Stromal cell of bone marrow (primary cell): ENCODE measurements at regions not wholly inside any gene's neighbourhood (a gene's known extent, or its start where the extent isn't known, plus 50 kb on each side); places are given as distances from the start of the nearest gene placed in this dataset.
"Not testable (repeated sequence)": the region's sequence is repeated elsewhere in the genome, so short reads cannot be mapped to it uniquely, and the experiment has no call there.

Experiments
- DNase-seq: peaks from one replicate; pipeline ENCODE4 v3.0.0-alpha.2; 2012; ENCODE audit warnings: low read depth

DNA sequence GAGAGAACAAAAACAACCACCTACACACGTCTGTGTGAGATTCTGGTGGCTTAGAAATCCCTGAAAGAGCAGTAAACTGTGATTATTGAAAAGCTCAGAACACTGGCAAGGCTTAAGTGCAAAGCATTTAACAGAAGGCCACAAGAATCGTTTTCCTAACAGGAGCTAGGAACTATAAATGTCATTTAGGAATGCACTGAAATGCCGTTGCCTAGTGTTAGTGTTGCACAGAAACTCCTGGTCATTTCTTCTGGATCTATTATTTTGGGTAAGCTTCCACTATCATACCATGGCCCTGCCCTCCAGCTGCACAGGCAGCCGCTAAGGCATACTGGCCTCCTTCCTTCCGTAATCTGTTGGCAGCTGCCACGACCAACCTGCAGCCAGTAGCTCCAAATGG, 923.2 kb downstream of the NLGN4X start:
- no peak for DNase-seq

DNA sequence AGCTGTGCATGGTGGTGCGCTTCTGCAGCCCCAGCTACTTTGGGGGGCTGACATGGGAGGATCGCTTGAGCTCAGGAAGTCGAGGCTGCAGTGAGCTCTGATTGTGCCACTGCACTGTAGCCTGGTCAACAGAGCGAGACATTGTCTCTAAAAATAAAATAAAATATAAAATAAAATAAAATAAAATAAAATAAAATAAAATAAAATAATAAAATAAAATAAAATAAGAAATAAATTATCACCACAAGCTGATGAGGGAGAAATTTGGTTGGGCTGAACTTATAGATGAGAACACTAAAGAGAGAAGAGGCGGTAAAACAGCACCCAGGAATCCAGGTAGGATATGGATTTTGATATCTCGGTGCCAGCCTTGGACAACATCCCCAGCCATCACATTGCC, 933.7 kb downstream of the NLGN4X start:
- no peak for DNase-seq

- no peak for DNase-seq
Measured at GRCh38 chrX:5290635-5291034, 938.0 kb downstream of the NLGN4X start.

- DNase-seq: not testable (repeated sequence)
Measured at GRCh38 chrX:5289949-5290348, 938.7 kb downstream of the NLGN4X start.

DNA sequence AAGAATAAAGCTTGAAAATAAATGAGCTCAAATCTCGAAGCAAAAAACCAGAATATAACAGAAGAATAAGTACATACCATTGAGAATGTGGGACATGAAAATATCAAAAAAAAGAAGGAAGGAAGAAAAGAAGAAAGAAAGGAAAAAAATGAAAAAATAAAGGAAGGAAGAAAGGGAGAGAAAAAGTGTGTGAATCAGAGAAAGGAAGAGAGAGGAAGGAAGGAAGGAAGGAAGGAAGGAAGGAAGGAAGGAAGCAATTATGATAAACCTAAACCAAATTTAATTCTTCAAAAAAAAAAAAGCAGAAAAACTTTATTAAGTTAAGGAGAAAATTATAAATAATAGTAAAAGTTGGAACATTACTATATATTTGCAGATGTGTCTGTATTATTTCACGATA, 949.8 kb downstream of the NLGN4X start:
- DNase-seq: no peak

DNA sequence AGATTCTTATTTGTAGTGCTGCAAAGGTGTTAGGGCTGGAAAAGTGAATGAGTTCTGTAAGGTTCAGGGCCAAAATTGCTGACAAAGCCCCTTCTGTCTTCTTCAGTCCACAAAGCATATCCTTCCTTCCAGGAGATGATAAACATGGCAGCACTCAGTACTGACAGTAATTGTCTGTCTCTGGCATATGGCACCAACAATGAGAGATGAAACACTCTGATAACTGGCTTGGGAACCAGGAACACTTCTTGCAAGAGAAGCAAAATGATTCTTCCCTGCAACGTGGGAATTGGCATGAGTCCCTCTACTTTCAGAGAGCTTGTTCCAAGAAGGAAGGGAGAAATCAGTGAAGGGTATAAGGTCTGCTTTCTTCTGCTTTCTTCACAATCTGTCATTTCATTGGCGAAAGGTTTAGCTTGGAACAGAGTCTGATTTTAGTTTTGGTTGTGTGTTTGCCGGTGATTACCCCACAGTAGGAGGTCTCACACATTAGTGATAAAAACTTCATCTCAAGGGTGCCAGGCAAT, 963.3 kb downstream of the NLGN4X start:
- DNase-seq: no peak

GRCh38 chrX:5250106-5250505, 978.6 kb downstream of the NLGN4X start:
- DNase-seq: no peak

DNA sequence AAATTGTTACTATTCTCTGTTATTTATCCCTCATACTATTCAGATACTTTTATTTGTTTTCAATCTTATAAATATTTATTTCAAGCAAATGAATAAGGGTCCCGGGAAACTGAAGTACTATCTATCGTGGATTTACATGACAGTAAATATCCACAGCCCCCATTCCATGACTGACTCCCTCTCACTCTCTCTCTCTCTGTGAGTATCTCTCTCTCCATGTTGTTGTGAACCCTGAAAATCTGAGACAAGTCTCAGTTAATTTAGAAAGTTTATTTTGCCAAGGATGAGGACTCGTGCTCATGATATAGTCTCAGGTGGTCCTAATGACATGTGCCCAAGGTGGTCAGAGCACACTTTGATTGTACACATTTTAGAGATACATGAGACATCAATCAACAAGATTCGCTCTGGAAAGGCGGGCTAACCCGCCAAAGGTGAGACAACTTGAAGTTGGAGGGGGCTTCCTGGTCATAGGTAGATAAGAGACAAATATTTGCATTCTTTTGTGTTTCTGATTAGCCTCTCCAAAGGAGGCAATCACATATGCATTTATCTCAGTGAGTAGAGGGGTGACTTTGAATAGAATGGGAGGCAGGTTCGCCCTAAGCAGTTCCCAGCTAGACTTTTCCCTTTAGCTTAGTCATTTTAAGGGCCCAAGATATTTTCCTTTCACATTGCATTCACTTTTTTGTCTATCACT, 986.4 kb downstream of the NLGN4X start:
- DNase-seq: no peak

GRCh38 chrX:5236749-5237148, 991.9 kb downstream of the NLGN4X start:
- no peak for DNase-seq

GRCh38 chrX:5236096-5236495, 992.6 kb downstream of the NLGN4X start:
- no peak for DNase-seq

GRCh38 chrX:5233830-5234229, 994.8 kb downstream of the NLGN4X start:
- no peak for DNase-seq

- DNase-seq: no peak
Measured at GRCh38 chrX:5220421-5220820, 1008.2 kb downstream of the NLGN4X start.

DNA sequence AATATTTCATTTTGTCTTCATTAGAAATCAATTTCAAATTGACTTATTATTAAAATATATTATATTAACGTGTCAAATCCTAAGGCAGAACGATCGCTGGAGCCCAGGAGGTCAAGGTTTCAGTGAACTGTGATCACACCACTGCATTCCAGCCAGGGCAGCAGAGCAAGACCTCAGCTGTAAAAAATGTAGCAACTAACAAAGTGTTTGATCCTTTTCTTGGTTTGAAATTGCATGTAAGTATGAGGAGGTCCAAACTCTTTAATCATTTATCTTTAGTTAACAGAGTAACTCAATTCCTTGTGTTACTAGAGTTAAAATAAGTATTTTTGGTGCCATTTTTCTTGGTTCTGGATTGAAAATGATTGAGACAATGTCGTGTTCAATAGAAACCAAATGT, 1033.9 kb downstream of the NLGN4X start:
- no peak for DNase-seq

GRCh38 chrX:5180135-5180741, 1048.4 kb downstream of the NLGN4X start:
- DNase-seq: no peak

DNA sequence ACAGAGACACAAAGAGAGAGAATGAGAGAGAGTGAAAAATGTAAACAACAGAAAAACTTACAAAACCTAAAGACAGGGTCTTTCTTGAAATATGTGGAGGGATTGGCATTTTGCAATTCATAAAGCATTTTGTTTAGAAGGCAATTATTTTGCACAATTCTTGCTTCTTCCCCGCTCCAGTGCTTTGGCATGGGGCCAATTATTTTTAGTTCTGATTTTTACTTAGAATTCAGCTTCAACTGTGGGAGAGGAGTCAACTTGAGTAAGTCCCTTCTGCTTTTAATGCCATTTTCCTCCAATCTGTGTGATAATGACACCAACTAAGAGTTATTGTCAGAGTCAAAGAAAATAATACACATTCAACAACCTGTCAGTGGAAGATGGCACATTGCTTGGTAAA, 1051.9 kb downstream of the NLGN4X start:
- DNase-seq: no peak

- DNase-seq: no peak
Measured at GRCh38 chrX:5163663-5164062, 1065.0 kb downstream of the NLGN4X start.

DNA sequence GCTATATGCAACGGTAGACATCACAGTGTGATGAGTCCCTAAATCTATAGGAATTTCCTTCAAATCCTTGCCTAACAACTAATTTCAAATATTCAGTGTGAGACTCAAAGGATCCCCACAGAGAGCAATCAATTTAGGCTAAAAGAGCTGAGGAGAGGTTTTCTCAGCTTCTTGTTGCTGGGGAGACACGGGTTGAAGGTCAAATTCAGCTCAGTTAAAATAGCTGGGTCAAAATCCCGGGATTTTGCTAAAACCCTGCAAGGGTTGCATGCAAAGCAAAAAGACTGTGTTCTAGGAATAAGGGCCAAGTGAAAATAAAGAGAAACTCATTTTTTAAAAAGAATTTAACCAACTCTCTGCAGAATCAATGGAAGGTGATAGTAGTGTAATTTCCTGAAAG, 1073.4 kb downstream of the NLGN4X start:
- no peak for DNase-seq

DNA sequence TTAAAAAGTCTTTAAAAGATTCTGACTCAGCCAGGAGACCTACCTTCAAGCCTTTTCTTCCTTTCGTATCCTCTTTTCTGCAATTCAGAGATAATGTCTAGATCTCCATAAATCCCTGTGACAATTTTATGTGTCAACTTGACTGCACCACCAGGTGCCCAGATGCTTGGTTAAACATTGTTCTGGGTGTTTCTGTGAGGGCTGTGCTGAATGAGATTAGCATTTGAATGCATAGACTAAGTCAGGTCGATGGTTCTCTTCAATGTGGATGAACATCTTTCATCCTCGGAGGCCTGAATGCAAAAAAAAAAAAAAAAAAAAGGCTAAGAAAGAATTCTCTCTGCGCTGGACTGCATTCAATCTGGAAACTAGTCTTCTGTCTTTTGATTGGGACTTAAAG, 1082.7 kb downstream of the NLGN4X start:
- DNase-seq: no peak

DNA sequence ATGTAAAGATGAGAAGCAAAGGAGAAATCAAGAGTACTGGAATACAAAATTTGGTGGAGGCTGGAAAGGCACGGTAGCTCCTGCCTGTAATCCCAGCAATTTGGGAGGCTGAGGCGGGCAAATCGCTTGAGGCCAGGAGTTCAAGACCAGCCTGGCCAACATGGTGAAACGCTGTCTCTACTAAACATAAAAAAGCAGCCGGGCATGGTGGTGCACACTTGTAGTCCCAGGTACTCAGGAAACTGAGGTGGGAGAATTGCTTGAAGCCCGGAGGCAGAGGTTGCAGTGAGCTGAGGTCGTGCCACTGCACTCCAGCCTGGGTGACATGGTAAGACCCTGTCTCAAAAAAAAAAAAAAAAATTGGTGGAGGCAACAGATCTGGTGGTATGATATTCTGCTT, 1086.0 kb downstream of the NLGN4X start:
- DNase-seq: no peak

DNA sequence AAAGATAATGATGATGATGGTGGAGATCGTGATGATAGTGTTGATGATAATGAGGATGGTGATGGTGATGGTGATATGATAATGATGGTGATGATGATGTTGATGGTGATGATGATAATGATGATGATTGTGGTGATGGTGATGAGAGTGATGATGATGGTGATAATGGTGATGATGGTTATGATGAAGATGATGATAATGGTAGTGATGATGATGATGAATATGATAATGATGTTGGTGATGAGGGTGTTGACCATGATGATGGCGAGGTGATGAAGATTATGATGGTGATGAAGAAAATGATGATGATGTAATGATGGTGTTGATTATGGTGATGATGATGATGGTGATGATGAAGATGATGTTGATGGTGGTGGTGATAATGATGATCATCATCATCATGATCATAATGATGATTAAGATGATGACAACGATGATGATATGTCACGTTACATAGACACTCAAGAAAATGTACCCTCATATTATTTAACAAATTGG, 1106.4 kb downstream of the NLGN4X start:
- no peak for DNase-seq

GRCh38 chrX:5117816-5118215, 1110.9 kb downstream of the NLGN4X start:
- no peak for DNase-seq

DNA sequence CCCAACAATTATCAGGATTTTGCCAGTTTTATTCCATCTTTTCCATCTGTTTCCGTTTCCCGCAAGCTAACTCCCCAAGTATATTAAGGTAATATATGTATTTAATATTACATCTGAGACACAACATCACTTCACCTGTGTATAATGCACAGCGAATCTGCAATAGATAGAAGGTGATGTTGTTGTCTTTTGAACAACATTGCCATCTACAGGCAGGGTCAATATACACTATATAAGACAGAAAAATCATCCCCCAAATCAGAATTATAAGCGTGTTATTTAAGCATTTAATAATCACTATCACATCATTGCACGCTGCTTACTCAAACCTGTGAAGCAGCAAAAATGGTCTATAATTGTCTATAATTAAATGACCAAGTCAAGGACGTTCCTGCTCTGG, 1115.5 kb downstream of the NLGN4X start:
- no peak for DNase-seq

DNA sequence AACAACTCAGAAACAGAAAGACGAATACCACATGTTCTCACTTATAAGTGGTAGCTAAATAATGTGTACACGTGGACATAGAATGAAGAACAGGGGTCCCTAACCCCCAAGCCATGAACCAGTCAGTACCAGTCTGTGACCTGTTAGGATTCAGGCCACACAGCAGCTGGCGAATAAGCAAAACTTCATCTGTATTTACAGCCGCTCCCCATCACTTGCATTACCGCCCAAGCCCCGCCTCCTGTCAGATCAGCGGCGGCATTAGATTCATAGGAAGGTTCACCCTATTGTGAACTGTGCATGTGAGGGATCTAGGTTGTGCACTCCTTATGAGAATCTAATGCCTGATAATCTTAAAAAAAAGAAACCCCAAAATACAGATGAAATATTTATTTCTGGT, 1128.7 kb downstream of the NLGN4X start:
- DNase-seq: no peak

- no peak for DNase-seq
Measured at GRCh38 chrX:5086388-5086787, 1142.3 kb downstream of the NLGN4X start.
